Endothelial cell of umbilical vein (primary cell): ENCODE measurements at regions not wholly inside any gene's neighbourhood (a gene's known extent, or its start where the extent isn't known, plus 50 kb on each side); places are given as distances from the start of the nearest gene placed in this dataset.

Experiments used
- EZH2 ChIP-seq: IDR thresholded peaks from 2 replicates; pipeline ENCODE4 v1.6.1; 2012; ENCODE audit warnings: borderline replicate concordance, low read depth, mild to moderate bottlenecking, moderate library complexity, low read length, inconsistent platforms; ENCODE audit not compliant: severe bottlenecking
- MYC ChIP-seq: IDR thresholded peaks from one replicate; pipeline ENCODE4 v1.6.1; 2011; ENCODE audit warnings: mild to moderate bottlenecking, low read depth, low read length
- POLR2A ChIP-seq: IDR thresholded peaks from 2 replicates; pipeline ENCODE4 v1.6.1; 2012; ENCODE audit warnings: low read depth, mild to moderate bottlenecking, control low read depth, low read length
- POLR2AphosphoS5 ChIP-seq: IDR thresholded peaks from 2 replicates; pipeline ENCODE4 v1.6.1; 2012; ENCODE audit warnings: low read depth, mild to moderate bottlenecking, control low read depth, low read length, moderate library complexity; ENCODE audit not compliant: insufficient read depth
- TF ChIP-seq, protein P1 (sequence below), 2 donors: IDR thresholded peaks; 1 replicate in 1 of 2; 2 replicates in 1 of 2; pipeline ENCODE4 v1.5.1; 2011; ENCODE audit warnings: low read length in 2 of 2, mild to moderate bottlenecking in 2 of 2, moderate library complexity in 2 of 2, control low read depth in 1 of 2, inconsistent platforms in 1 of 2, low read depth in 1 of 2; ENCODE audit not compliant: insufficient read depth in 1 of 2; ENCODE audit errors: extremely low read depth in 1 of 2

DNA sequence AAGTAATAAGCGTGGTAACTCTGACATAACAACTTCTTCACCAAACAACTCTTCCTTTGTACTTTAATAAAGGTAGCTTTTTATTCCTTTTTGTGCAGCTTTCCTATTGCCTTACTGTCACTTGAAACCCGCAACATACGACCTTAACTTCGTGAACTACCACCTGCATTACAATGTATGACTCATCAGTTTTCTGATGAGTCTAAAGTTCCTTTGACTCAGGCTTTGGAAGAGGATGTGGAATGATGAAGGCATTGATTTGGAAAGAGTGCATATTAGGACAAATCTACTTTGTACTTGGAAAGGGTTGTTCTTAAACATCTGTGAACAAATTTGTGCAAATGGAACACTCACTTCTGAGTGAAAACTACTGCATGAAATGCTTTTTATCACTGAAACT is 1012.1 kb downstream of the TMEM182 start:
- TF ChIP-seq POLR2A (no peak), POLR2AphosphoS5 (no peak), MYC (no peak), EZH2 (no peak)
- TF ChIP-seq, protein P1, sequence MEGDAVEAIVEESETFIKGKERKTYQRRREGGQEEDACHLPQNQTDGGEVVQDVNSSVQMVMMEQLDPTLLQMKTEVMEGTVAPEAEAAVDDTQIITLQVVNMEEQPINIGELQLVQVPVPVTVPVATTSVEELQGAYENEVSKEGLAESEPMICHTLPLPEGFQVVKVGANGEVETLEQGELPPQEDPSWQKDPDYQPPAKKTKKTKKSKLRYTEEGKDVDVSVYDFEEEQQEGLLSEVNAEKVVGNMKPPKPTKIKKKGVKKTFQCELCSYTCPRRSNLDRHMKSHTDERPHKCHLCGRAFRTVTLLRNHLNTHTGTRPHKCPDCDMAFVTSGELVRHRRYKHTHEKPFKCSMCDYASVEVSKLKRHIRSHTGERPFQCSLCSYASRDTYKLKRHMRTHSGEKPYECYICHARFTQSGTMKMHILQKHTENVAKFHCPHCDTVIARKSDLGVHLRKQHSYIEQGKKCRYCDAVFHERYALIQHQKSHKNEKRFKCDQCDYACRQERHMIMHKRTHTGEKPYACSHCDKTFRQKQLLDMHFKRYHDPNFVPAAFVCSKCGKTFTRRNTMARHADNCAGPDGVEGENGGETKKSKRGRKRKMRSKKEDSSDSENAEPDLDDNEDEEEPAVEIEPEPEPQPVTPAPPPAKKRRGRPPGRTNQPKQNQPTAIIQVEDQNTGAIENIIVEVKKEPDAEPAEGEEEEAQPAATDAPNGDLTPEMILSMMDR (IDR thresholded peaks at IDR 0.05; ENCODE audit: extremely low read depth in 1 of 2, insufficient read depth in 1 of 2, low read depth in 1 of 2, low read length in 2 of 2), result no peak
